ENCODE measurements at regions not wholly inside any gene's neighbourhood (a gene's known extent, or its start where the extent isn't known, plus 50 kb on each side); places are given as distances from the start of the nearest gene placed in this dataset.

- TF ChIP-seq ZBTB21 (CRISPR knock-in tag; IDR thresholded peaks at IDR 0.05; ENCODE audit: borderline replicate concordance), result no peak
- TF ChIP-seq PREB (CRISPR knock-in tag; IDR thresholded peaks at IDR 0.05; ENCODE audit: borderline replicate concordance), result no peak
- no peak for TF ChIP-seq FOXJ3 (CRISPR knock-in tag; IDR thresholded peaks at IDR 0.05; ENCODE audit: borderline replicate concordance)
- no peak for TF ChIP-seq ZNF281 (CRISPR knock-in tag; IDR thresholded peaks at IDR 0.05)
- TF ChIP-seq ZNF423 (CRISPR knock-in tag; IDR thresholded peaks at IDR 0.05), result no peak
Measured at GRCh38 chr4:164207460-164207859, 546.5 kb upstream of the SMIM31 start (continued).

GRCh38 chr4:164210377-164210776 lies 543.6 kb upstream of the SMIM31 start:
- H3K27me3 Mint-ChIP-seq (ENCODE audit: low read depth), result no peaks in the 10 kb centered on the region
- no peak for ATAC-seq
- H3K9me3 Mint-ChIP-seq, result no peaks in the 10 kb centered on the region
- H3K27ac Mint-ChIP-seq, result no peak overlapping the region
- H3K4me3 Mint-ChIP-seq, result no peak overlapping the region
- H3K4me1 Mint-ChIP-seq, result peaks cover 15% of the 10 kb centered on the region
- H3K36me3 Mint-ChIP-seq, result no peaks in the 10 kb centered on the region
- CTCF ChIA-PET, result no interaction called here
- DNase-seq (ENCODE audit: low spot score), result no peak
- POLR2A ChIA-PET, result no interaction called here
- TF ChIP-seq NFE2L1 (CRISPR knock-in tag; IDR thresholded peaks at IDR 0.05) (no peak), JAZF1 (CRISPR knock-in tag; IDR thresholded peaks at IDR 0.05) (no peak), CREB1 (CRISPR knock-in tag; IDR thresholded peaks at IDR 0.05) (no peak), E2F5 (CRISPR knock-in tag; IDR thresholded peaks at IDR 0.05) (no peak), SMAD4 (CRISPR knock-in tag; IDR thresholded peaks at IDR 0.05) (no peak), MAX (CRISPR knock-in tag; IDR thresholded peaks at IDR 0.05) (no peak), TCF7 (CRISPR knock-in tag; IDR thresholded peaks at IDR 0.05; ENCODE audit: low read depth) (no peak), SMAD3 (CRISPR knock-in tag; IDR thresholded peaks at IDR 0.05; ENCODE audit: borderline replicate concordance) (no peak), ERG (CRISPR knock-in tag; IDR thresholded peaks at IDR 0.05) (no peak), MYBL2 (CRISPR knock-in tag; IDR thresholded peaks at IDR 0.05) (no peak), ATF3 (CRISPR knock-in tag; conservative IDR thresholded peaks at IDR 0.05) (no peak), ZNF423 (CRISPR knock-in tag; IDR thresholded peaks at IDR 0.05) (no peak), PREB (CRISPR knock-in tag; IDR thresholded peaks at IDR 0.05; ENCODE audit: borderline replicate concordance) (no peak), CDX4 (CRISPR knock-in tag; IDR thresholded peaks at IDR 0.05; ENCODE audit: borderline replicate concordance) (no peak), FOXJ3 (CRISPR knock-in tag; IDR thresholded peaks at IDR 0.05; ENCODE audit: borderline replicate concordance) (no peak), ZNF317 (CRISPR knock-in tag; IDR thresholded peaks at IDR 0.05; ENCODE audit: borderline replicate concordance, low read depth) (no peak), MXD4 (CRISPR knock-in tag; IDR thresholded peaks at IDR 0.05; ENCODE audit: borderline replicate concordance) (no peak)

Measured in WTC11 (cell line).